GM21360 (cell line): ENCODE measurements at regions not wholly inside any gene's neighbourhood (a gene's known extent, or its start where the extent isn't known, plus 50 kb on each side); places are given as distances from the start of the nearest gene placed in this dataset.

Source experiments
- ATAC-seq: cut with Tn5 transposase; IDR thresholded peaks from one replicate; pipeline ENCODE4 v1.9.1; 2021; ENCODE audit warnings: mild to moderate bottlenecking, moderate library complexity; ENCODE audit not compliant: unreplicated experiment

DNA sequence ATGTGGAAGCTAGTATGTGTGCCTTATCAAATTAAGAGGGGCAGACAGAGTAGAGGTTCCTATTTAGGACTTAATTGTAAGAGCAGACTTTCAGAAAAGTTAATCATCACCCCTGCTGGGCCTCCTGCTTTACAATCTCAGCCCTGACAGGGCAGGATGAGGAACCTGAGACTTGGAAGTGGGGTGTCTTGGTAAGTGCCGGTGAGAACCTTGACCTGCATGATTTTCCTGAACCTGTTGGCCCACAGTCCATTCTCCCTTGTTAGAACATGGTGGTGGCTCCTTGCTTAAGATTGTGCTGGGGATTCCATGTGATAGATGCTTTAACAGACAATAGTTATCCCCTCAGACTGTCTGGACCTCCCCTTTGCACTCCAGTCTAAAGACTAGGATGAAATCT lies 141.7 kb upstream of the TMEM72 start:
- ATAC-seq: no peak

DNA sequence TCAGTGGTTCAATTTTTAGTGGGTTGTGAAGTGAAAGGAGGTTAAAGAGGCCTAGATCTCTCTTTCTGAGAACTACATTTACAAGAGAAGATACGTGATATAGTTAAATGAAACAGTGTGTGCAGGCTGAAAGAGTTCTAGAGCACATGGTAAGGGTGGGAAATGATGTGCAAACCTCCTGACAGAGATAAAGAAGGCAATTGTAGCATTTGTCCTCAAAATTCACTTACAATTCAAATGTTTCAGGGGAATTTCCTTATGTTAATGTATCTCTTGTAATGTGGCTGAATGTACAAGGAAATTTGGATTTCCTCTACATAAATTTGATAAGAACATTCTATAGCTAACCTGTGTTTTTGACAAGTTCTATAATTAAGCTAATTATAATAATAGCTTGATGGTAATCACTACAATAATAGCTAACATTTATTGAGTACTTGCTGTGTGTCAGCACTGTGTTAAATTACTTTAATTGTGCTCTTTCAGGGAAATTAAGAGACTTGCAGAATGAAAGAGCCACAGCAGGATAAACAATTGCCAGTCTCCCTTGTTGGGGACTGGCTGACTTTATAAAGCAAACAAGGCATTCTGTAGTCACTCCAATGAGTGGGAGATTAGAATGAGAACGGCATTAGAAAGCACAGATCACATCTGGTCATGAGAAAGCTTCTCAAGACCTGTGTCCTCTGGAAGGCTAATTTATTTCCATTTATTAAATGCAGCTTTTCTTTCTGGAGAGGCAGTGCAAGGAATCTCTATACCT lies 139.7 kb upstream of the TMEM72 start:
- no peak for ATAC-seq

DNA sequence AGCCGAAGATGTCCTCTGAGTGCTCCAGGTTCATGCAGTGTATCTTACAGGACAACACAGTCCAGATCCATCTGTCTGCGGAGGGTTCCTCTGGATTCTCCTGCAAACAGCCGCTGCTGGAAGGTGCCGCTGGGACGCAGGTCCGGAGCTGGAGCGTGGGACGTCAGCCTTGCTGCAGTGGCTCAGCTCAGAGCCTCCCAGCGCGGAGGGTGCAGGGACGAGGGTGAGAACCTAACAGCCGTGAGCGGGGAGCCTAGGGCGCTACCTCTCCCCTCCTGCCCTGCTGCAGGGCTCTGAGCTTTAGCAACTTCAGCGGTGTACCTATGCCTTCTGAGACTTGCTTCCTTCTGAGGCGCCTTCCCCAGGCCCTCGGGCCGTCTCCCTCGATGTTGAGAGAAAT lies 137.6 kb upstream of the TMEM72 start:
- ATAC-seq: no peak

DNA sequence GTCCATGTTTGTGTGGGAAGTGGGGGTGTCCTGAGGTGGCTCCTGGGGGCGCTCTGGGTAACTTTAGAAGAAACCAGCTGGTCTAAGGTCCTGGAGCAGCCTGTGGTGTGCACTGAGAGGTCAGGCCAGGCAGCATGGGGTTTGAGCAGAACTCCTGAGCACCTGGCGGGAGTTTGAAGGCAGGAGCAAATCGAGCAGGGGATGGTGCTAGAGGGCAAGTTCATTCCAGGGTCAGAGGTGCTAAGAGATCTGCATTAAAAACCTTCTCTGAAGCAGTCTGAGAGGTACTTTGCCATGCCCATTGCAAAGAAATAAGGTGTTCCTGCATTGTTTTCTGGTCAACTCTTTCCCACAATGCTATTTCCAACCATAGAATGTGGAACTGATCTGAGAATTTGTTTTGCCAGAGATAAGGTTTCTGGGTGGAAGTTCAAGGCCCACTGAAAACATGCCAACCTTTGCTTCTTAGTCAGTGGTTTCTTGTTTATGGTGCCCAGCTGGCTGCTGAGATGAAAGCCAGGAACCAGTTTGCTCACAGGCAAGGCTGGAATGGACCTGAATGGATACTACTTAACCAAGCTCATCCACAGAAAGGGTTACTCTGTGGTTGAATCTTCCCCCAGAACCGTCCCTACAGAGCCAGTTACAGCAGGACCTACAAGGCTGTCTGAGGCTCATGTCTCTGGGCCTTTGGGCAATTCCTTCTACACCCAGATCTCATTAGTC lies 136.3 kb upstream of the TMEM72 start:
- ATAC-seq: no peak

DNA sequence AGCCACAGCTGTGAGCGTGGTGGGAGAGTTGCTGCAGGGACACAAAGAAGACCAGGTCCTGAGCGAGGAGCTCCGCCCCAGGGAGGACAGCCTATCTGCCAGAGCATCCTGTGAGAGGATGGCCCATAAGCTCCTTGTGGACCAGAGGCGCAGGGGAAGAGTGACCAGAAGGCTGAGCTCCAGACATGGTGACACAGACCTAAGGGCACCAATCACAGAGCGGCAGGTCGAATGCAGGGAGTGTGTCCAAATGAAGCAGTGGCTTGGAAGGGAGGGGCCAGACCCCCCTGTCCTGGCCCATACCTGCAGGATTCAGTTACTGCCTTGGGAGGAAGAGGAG lies 135.8 kb upstream of the TMEM72 start:
- ATAC-seq: no peak

DNA sequence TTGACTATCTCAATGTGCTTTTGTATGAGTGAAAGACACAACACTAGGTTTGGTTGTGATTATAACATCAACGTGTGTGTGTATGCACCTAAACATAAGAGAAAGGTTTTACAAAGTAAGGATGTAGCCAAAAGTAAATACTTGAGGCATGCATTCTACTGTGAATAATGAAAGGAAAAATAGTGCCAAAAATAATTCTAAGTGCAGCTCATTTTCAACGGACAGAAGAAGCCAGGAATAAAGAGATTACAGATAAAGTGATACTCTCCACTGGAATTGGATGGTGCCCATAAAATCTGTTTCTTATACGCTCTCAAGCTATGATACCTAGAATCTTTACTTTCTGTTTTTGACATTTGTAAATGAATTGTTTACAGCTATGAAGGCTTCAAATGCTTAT lies 135.0 kb upstream of the TMEM72 start:
- no peak for ATAC-seq

DNA sequence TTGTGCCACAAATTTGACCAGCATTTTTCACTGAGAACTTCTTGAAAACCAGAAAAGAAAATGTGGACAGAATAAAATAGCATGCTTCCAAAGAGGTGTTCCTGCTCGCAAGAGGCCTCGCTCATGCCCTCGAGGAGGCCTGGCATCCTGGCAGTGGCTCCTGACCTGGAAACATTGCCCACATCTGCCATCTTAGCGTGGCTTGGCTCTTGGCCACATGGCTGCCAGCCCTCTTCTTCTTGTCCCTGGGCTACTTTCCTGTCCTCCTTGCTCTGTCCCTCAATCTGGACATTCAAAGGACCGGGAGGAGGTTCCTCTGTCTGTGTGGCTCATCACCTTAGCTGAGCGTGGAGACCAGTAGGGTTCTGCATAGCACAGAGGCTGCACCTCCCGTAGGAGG lies 131.6 kb upstream of the TMEM72 start:
- ATAC-seq: no peak

DNA sequence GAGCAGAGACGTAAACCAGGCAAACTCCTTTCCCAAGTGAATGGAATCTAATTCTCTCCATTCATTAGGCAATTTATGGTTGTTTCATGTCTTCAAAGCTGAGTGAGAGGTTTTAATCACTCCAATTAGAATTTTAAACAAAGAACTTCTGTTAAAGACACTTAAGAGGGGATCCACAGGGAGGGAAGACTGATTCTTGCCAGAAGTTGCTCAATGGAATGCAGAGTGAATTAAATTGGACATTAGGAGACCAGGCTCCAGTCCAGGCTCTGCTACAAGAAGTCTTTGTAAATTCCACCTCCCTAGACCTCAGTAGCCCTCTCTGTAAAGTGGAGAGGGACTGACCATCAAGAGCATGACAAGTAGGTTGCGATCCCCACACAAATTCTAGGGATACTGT lies 130.7 kb upstream of the TMEM72 start:
- ATAC-seq: no peak

DNA sequence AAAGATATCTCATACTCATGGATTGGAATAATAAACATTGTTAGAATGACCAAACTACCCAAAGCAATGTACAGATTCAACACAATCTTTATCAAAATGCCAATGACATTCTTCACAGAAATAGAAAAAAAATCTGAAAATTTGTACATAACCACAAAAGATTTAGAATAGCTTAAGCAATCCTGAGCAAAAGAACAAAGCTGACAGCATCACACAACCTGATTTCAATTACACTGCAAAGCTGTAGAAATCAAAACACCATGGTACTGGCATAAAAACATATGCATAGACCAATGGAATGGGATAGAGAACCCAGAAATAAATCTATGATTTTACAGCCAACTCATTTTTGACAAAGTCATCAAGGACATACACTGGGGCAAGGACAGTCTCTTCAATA lies 130.0 kb upstream of the TMEM72 start:
- ATAC-seq: no peak

DNA sequence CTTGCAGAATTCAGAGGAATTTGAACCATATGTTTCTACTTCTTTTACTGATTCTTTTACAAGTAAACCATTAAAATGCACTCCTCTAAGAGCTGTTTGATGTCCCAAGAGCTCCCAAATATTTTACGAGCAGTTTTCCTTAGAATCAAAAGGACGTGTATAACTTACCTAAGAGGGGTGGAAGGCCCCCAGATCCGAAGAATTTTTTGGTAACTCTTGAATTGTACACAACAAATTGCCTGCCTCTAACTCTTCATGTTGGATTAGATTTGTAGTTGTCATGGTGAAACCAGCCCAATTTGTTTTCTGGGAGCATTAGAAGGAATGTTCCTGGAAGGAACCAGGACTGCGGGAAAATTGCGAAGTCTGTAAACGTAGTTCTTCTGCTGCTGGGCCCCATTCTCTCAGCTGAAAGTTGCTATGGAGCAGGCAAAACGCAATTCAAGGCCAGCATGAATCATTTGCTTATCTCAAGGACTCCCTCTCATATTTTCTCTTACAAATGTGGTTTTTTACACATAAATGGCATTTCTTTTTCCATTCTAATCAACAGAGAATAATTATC lies 124.8 kb upstream of the TMEM72 start:
- no peak for ATAC-seq

DNA sequence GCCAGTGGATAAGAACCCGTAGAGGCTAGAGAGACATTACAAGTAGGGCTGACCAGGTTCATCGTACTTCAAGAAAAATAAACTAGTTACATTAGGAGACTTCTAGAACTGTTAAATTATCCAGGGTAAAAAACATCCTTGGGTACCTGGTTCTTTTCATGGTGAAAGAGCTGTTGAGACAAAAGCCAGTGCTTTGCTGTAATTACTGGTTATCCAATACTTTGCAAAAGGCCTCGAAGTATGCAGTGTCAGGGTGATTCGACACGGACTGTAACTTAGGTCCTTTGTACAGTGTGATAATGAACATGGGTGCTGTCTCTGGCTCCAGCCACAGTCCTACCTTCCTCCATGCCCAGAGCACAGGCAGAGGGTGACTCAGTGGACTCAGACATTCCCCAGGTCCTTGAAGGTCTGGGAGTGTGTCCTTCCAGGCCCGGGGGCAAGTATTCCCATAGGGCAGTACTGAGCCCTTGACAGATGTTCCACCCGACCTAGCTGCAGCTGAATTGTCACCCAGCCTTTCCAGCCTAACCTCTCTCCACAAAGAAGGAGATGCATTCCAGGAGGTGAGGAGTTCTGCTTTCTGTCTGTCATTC lies 123.6 kb upstream of the TMEM72 start:
- no peak for ATAC-seq

DNA sequence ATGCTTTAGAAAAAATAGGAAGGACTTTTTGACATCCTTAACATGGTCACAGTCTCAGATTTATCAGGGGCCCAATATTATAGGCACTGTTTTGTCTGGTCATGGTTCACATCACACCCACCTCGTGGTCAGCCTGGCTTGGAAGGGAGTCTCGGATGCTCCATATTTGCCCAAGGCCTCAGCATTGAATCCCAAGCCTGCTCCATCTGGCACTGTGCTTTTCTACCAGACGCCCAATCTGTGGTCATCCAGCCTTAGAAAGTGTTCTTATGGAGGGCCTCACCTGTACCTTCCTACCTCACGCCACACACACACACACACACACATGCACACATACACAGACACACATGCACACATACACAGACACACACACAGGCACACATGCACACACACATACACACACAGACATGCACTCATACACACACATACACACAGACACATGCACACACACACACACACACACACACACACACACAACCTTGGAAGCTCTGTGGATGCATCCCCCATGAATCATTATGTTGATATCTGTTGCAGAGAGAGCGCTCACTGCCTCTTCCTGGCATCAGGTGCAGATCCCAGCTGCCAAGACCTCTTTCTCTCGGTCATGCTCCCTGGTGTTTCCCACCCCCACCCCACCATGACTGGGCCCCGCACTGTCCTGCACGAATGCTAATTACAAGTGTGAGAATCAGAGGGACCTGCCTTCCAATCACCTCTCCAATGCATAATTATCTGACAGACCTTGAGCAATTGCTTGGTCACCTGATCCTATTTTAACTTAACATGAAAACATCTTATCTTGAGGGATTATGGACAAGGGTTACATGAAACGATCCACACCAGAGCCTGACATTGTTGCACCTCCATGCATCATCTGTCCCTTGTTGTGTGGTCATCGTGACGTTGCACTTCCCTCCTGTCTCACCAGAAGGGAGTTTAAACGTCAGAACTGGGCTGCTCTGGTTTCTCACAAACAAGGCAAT lies 122.7 kb upstream of the TMEM72 start:
- no peak for ATAC-seq

DNA sequence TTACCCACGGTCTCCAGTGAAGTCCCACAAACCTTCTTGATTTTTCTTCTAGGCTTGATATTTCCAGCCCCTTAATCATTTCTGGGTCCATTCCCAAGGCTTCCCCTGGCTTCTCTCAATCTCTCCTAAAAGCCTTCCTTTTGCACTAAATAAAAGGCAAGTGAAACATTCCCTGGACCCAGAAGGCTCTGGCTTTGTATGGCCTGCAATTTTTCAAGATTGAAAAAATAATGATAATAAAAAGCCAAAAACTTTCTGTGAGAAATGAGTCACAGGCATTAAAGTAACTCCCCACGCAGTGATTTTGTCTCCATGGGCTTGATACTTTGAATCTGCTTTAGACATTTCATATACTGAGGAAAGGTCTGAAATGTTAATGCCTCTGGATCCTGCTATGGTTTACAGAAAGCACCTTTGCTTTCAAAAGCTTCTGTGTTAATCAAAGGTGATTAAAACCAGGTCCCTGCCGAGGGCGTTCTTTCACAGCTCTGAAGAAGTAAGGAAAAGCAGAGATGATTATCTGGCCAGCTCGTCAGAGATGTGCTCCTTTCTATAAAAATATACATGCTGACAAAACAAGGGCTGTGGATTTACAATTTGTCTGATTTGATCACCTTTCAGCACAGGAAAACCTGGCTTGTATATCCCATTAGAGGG lies 118.9 kb upstream of the TMEM72 start:
- no peak for ATAC-seq

DNA sequence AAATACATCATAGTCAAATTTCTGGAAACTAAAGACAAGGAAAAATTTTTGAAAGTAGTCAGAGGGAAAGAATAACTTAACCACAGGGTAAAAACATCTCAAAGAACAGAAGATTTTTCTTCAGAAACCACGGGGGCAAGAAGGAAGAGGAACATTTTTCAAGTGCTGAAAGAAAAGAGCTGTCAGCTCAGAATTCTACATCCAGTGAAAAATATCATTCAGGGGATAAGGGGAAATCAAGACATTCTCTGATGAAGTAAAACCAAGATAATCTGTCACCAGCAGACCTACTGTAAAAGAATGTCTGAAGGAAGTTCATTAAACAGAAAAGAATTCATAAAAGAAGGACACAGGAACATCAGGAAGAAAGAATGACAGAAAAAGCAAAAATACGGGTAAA lies 111.2 kb upstream of the TMEM72 start:
- no peak for ATAC-seq

DNA sequence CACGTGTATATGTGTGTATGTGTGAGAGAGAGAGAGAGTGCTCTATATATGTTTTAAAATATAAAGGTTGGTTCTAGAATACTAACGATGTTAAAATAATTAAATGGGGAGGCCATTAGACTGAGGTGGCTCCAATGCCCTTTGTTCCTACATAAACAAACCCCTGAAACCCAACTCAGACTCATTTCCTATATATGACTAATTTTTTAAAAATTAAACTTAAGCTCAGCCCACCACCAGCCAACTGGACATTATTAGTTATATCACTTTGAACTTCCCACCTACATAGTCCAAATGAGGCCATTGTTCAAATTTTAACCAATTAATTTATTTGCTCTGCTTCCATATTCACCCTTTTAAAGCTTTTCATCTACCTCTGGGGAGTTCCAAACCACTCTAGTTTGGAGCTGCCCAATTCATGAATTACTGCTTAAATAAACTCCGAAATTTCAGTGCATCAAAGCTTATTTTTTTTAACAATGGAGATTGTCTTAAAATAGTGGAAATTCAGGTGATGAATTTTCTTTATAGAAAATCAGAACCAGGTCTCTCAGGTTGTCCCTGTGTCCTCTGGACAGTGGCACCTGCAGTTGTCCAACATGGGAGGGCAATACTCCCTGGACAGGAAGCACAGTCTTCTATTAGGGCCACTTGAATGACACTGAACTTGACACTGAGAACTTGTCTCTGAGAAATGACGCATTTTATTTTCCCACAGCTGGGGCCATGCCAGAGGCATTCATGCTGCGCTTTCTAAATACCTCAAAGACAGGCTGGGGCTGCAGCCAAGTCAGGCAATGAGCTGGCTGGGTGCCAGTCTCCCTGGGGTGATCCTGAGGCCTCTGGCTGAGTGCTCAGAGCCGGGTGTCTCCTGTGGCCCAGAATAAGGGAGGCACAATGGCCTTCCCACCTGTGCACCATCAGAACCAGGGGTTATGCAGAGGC lies 109.5 kb upstream of the TMEM72 start:
- ATAC-seq: no peak

DNA sequence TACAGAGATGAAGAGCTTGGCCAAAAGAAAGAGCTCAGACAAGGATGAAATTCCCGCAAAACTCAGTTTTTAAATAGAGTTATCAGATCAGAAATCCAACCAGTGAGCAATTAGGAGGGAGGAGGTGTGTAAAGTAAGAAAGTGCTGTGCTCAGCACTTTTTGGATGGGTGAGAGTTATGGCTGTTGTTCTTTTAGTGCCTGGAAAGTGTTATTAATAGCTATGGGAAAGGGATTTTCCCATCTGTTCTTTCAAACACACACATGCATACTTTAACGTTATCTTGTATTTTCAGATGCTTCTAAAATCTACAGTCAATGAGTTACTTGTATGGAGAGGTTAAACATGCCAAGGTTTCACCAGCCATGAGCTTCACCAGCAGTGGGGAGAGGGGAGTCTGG lies 107.3 kb upstream of the TMEM72 start:
- ATAC-seq: no peak

DNA sequence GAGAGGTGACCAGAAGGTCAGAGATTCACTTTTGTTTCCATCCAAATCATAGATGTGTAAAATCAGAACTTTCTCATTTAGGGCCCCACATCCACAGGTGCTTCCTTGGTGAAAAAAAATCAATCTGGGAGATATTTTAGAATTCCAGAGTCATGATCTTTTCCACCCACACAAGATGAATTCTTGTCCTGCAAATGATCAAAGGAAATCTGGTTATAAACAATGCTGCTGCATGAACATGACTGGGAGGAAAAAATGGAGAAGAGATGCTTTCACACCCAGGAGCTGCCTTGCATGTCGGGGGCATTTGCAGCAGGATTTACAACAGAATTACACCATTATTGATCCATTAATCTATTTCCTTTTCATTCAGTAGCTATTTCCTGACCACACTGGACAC lies 106.5 kb upstream of the TMEM72 start:
- no peak for ATAC-seq

DNA sequence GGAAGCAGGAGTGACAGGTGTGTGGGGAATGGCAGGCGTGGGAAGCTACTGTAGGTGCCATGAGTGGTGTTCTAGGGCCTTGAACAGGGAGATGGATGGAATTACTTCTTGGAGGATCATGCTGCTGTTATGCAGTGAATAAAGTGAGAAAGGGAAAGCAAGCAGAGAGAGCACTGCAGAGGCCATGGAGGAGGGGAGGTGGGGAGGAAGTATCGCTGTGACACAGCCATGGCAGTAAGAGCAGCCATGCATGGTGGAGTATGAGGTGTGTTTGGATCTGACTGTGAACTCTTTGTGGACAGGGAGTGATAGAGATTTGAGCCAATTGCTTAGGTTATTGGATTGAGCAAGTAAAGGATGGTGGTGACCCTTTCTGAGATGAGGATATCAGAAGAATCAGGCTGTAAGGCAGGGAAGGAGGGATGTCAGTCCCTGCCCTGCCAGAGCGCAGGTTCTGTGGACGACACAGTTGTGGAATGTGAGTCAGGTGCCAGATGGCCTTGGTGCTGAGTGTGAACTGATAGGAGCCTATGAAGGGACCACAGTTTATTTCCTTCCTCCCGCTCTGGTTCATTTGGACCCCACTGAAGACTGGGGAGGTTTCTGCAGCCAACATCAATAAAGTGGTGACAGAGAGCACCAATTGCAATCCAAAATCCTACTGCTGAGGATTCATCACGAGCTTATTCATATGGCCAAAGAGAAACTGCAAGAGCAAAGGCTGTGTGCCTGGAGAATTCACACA lies 105.5 kb upstream of the TMEM72 start:
- ATAC-seq: no peak

DNA sequence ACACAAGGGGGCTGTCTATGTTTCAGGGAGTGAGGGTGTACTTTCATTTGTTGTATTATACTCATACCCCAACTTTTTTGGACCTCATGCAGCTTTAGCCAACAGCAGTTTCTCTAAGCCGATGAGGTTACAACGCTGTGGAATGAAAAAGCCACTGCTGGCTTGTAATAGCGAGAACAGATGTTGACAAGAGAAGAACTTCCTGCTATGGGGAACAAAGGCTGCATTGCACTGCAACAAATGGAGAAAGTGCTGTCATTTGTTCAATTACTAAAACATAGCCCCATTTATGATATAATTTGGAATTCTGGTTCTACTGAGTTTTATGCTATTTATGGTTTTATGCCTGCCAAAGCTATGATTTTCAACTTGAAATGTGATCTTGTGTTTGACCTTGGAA lies 104.2 kb upstream of the TMEM72 start:
- no peak for ATAC-seq
